ENCODE measurements at regions not wholly inside any gene's neighbourhood (a gene's known extent, or its start where the extent isn't known, plus 50 kb on each side); places are given as distances from the start of the nearest gene placed in this dataset.

DNA sequence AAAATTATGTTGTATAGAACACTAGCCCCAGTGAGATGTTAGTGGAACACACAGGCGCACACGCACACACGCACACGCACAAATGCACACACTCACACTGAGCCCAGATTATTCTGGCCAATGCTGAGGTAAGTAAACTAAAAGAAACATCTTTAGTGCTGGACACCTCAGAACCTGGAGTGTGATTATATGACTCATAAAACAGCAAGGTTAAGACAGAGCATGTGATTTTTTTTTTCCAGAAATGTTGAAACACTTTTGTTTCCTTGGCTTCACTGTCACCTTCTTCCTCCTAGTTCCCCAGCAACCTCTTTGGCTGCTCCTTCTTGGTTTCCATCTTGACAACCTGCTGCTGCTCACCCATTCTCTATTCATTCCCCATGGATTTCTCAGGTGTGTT, 141.0 kb upstream of the ALG10B start:
- TF ChIP-seq, protein P1, sequence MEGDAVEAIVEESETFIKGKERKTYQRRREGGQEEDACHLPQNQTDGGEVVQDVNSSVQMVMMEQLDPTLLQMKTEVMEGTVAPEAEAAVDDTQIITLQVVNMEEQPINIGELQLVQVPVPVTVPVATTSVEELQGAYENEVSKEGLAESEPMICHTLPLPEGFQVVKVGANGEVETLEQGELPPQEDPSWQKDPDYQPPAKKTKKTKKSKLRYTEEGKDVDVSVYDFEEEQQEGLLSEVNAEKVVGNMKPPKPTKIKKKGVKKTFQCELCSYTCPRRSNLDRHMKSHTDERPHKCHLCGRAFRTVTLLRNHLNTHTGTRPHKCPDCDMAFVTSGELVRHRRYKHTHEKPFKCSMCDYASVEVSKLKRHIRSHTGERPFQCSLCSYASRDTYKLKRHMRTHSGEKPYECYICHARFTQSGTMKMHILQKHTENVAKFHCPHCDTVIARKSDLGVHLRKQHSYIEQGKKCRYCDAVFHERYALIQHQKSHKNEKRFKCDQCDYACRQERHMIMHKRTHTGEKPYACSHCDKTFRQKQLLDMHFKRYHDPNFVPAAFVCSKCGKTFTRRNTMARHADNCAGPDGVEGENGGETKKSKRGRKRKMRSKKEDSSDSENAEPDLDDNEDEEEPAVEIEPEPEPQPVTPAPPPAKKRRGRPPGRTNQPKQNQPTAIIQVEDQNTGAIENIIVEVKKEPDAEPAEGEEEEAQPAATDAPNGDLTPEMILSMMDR (conservative IDR thresholded peaks at IDR 0.05) = no peak
- no peak for TF ChIP-seq EZH2 (IDR thresholded peaks at IDR 0.05; ENCODE audit: low read depth)

All from PC-9 (cell line).